A549 (cell line): ENCODE measurements at regions not wholly inside any gene's neighbourhood (a gene's known extent, or its start where the extent isn't known, plus 50 kb on each side); places are given as distances from the start of the nearest gene placed in this dataset.

Experiments used
- CEBPB ChIP-seq, 2 experiments: fragments of >200 bp in 1 of 2; sonication (Bioruptor Twin) in 1 of 2; formaldehyde crosslinking in 1 of 2; IDR thresholded peaks; 2 replicates each; pipeline ENCODE4 v1.6.1; 2012 to 2016
- EP300 ChIP-seq, 2 experiments: fragments of >200 bp; sonication (Bioruptor Twin); formaldehyde crosslinking; IDR thresholded peaks; 2 replicates in 1 of 2; 3 replicates in 1 of 2; pipeline ENCODE4 v1.6.1; 2016 to 2017
- JUNB ChIP-seq: fragments of >200 bp; sonication (Bioruptor Twin); formaldehyde crosslinking; IDR thresholded peaks from 2 replicates; pipeline ENCODE4 v1.6.1; 2016
- KDM1A ChIP-seq: fragments of 200-600 bp; sonication (generic); IDR thresholded peaks from 2 replicates; pipeline ENCODE4 v1.6.1; 2016; ENCODE audit warnings: low read depth, mild to moderate bottlenecking
- KDM5A ChIP-seq: fragments of 200-600 bp; sonication (generic); IDR thresholded peaks from 2 replicates; pipeline ENCODE4 v1.6.1; 2016; ENCODE audit warnings: antibody characterized with exemption, mild to moderate bottlenecking
- MYC ChIP-seq: IDR thresholded peaks from 2 replicates; pipeline ENCODE4 v1.6.1; 2012; ENCODE audit warnings: mild to moderate bottlenecking, inconsistent platforms, low read length, improper control_type of control experiment, borderline replicate concordance
- POLR2A ChIP-seq: IDR thresholded peaks from 2 replicates; pipeline ENCODE4 v1.6.1; 2012; ENCODE audit warnings: mild to moderate bottlenecking, low read length
- RARB ChIP-seq: fragments of 250-450 bp; sonication (Bioruptor Pico); IDR thresholded peaks from 2 replicates; pipeline ENCODE4 v1.8.0; 2021; ENCODE audit warnings: mild to moderate bottlenecking, moderate library complexity
- SMC3 ChIP-seq: fragments of >200 bp; sonication (Bioruptor Twin); formaldehyde crosslinking; IDR thresholded peaks from 3 replicates; pipeline ENCODE4 v1.6.1; 2018; ENCODE audit warnings: inconsistent platforms
- TP53 ChIP-seq: fragments of 250-450 bp; sonication (Bioruptor Pico); IDR thresholded peaks from 2 replicates; pipeline ENCODE4 v1.5.0; 2021; ENCODE audit warnings: mild to moderate bottlenecking, moderate library complexity
- TF ChIP-seq, protein P1 (sequence below): IDR thresholded peaks from 2 replicates; pipeline ENCODE4 v1.6.1; 2012
- TF ChIP-seq, protein P2 (sequence below): fragments of >200 bp; sonication (Bioruptor Twin); formaldehyde crosslinking; IDR thresholded peaks from 3 replicates; pipeline ENCODE4 v1.5.1; 2016
- TF ChIP-seq, protein P3 (sequence below): fragments of 450-650 bp; IDR thresholded peaks from 2 replicates; pipeline ENCODE4 v1.6.1; 2014; ENCODE audit warnings: antibody characterized with exemption

DNA sequence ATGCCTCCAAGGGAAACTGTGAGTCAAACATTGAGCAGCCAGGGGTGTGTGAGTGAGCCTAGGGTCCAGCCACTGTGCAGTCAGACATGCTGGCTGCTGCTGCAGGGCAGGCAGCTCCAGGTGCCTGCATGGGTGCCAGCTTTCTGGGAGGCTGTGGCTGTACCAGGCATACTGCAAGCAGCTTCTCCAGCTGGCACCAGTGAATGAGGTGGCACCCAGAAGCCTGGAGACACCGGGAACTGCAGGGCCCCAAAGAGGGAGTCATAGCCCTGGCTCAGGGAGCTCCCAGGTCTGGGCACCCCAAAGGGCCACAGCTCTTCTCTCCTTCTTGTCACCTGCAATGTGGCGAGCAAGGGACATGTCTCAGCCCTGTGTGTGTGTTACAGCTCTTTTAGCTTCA lies 283.2 kb downstream of the RPRM start:
- TF ChIP-seq, protein P1, sequence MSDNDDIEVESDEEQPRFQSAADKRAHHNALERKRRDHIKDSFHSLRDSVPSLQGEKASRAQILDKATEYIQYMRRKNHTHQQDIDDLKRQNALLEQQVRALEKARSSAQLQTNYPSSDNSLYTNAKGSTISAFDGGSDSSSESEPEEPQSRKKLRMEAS: no peak
- no peak for TF ChIP-seq JUNB
- TF ChIP-seq POLR2A: no peak
- TF ChIP-seq, protein P2, sequence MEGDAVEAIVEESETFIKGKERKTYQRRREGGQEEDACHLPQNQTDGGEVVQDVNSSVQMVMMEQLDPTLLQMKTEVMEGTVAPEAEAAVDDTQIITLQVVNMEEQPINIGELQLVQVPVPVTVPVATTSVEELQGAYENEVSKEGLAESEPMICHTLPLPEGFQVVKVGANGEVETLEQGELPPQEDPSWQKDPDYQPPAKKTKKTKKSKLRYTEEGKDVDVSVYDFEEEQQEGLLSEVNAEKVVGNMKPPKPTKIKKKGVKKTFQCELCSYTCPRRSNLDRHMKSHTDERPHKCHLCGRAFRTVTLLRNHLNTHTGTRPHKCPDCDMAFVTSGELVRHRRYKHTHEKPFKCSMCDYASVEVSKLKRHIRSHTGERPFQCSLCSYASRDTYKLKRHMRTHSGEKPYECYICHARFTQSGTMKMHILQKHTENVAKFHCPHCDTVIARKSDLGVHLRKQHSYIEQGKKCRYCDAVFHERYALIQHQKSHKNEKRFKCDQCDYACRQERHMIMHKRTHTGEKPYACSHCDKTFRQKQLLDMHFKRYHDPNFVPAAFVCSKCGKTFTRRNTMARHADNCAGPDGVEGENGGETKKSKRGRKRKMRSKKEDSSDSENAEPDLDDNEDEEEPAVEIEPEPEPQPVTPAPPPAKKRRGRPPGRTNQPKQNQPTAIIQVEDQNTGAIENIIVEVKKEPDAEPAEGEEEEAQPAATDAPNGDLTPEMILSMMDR: no peak
- TF ChIP-seq MYC: no peak
- TF ChIP-seq RARB (CRISPR knock-in tag): no peak
- TF ChIP-seq EP300 (IDR thresholded peaks at IDR 0.05): no peak
- TF ChIP-seq, protein P3, sequence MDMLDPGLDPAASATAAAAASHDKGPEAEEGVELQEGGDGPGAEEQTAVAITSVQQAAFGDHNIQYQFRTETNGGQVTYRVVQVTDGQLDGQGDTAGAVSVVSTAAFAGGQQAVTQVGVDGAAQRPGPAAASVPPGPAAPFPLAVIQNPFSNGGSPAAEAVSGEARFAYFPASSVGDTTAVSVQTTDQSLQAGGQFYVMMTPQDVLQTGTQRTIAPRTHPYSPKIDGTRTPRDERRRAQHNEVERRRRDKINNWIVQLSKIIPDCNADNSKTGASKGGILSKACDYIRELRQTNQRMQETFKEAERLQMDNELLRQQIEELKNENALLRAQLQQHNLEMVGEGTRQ: no peak
- no peak for TF ChIP-seq KDM1A
- TF ChIP-seq SMC3: no peak
- TF ChIP-seq CEBPB (IDR thresholded peaks at IDR 0.05): no peak
- no peak for TF ChIP-seq TP53
- TF ChIP-seq KDM5A: no peak
